Gastroesophageal sphincter (tissue), 4 donors: ENCODE measurements at regions not wholly inside any gene's neighbourhood (a gene's known extent, or its start where the extent isn't known, plus 50 kb on each side); places are given as distances from the start of the nearest gene placed in this dataset.

Experiments used
- ATAC-seq: fragments of 150-250 bp; one replicate; pipeline ENCODE4 v1.9.1; 2016; ENCODE audit warnings: mild to moderate bottlenecking, moderate library complexity
- H3K27ac ChIP-seq, 4 donors: fragments of 200-600 bp; sonication (generic) in 3 of 4; 1 replicate in 3 of 4; 2 replicates in 1 of 4; pipeline ENCODE4 v1.5.1; 2016 to 2019
- H3K27me3 ChIP-seq: fragments of 200-600 bp; sonication (generic); one replicate; pipeline ENCODE4 v1.5.1; 2019
- H3K36me3 ChIP-seq, 2 donors: fragments of 200-600 bp; sonication (generic); one replicate each; pipeline ENCODE4 v1.5.1; 2019; ENCODE audit warnings: control low read depth in 1 of 2
- H3K4me1 ChIP-seq, 3 donors: fragments of 200-600 bp; sonication (generic); 1 replicate in 2 of 3; 2 replicates in 1 of 3; pipeline ENCODE4 v1.5.1; 2016 to 2019; ENCODE audit warnings: control low read depth in 2 of 3
- H3K4me3 ChIP-seq, 2 donors: fragments of 200-600 bp; sonication (generic); one replicate each; pipeline ENCODE4 v1.5.1; 2019; ENCODE audit warnings: mild to moderate bottlenecking in 1 of 2, moderate library complexity in 1 of 2
- H3K9me3 ChIP-seq, 3 donors: fragments of 200-600 bp; sonication (generic); one replicate each; pipeline ENCODE4 v1.5.1; 2017 to 2019; ENCODE audit warnings: control low read depth in 2 of 3
- EP300 ChIP-seq: sonication (generic); formaldehyde crosslinking; IDR thresholded peaks from one replicate; pipeline ENCODE4 v1.6.1; 2017; ENCODE audit warnings: antibody characterized with exemption, mild to moderate bottlenecking
- POLR2A ChIP-seq, 2 donors: fragments of 450-650 bp; IDR thresholded peaks; one replicate each; pipeline ENCODE4 v1.6.1; 2017; ENCODE audit warnings: antibody characterized with exemption in 2 of 2, mild to moderate bottlenecking in 2 of 2, moderate library complexity in 1 of 2
- POLR2AphosphoS5 ChIP-seq: sonication (generic); formaldehyde crosslinking; IDR thresholded peaks from one replicate; pipeline ENCODE4 v1.6.1; 2017; ENCODE audit warnings: antibody characterized with exemption
- WGBS, 2 donors: methylation state at CpG; one replicate each; pipeline ENCODE4 v1.1.5; 2018; ENCODE audit warnings: low coverage in 1 of 2; 5-methylcytosine and 5-hydroxymethylcytosine counted together
- small RNA-seq, 4 donors: library from RNA; depleted of rRNA; stranded (forward); fragments of <200 nt; gene quantifications; one replicate each; pipeline ENCODE3, GENCODE V24; 2016
- TF ChIP-seq, protein P1 (sequence below), 4 experiments: fragments of 200-600 bp in 2 of 4; fragments of 450-650 bp in 2 of 4; sonication (generic) in 1 of 4; IDR thresholded peaks; one replicate each; pipeline ENCODE4 v1.5.1; 2017 to 2019; ENCODE audit warnings: antibody characterized with exemption in 4 of 4, mild to moderate bottlenecking in 2 of 4, moderate library complexity in 2 of 4

DNA sequence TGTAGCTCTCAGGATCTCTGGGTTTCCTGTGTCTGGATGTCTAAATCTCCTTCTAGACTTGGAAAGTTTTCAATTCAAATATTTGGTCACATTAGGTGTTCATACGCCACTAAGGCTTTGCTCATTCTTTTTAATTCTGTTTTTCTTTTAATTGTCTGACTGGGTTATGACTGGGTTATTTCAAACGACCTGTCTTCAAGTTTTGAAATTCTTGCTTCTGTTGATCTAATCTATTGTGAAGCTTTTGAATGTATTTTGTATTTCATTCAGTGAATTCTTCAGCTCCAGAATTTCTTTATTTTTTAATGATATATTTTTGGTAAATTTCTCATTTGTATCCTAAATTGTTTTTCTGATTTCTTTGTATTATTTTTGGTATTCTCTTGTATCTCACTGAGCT is 81.0 kb upstream of the PCDH10 start:
- Histone ChIP-seq H3K9me3 (peaks cover 0 to 28% (median 0%) of the 10 kb centered on the region in 3 donors), H3K27ac (no peak overlapping the region), H3K4me3 (no peak overlapping the region), H3K36me3 (no peaks in the 10 kb centered on the region), H3K4me1 (no peaks in the 10 kb centered on the region), H3K27me3 (no peaks in the 10 kb centered on the region)
- 38 to 50% methylated on average over 1 to 2 of the region's 2 CpGs for WGBS, 2 donors
- ATAC-seq, result no peak
- TF ChIP-seq POLR2A (IDR thresholded peaks at IDR 0.05), result no peak
- TF ChIP-seq EP300, result no peak
- no peak for TF ChIP-seq POLR2AphosphoS5
- TF ChIP-seq, protein P1, sequence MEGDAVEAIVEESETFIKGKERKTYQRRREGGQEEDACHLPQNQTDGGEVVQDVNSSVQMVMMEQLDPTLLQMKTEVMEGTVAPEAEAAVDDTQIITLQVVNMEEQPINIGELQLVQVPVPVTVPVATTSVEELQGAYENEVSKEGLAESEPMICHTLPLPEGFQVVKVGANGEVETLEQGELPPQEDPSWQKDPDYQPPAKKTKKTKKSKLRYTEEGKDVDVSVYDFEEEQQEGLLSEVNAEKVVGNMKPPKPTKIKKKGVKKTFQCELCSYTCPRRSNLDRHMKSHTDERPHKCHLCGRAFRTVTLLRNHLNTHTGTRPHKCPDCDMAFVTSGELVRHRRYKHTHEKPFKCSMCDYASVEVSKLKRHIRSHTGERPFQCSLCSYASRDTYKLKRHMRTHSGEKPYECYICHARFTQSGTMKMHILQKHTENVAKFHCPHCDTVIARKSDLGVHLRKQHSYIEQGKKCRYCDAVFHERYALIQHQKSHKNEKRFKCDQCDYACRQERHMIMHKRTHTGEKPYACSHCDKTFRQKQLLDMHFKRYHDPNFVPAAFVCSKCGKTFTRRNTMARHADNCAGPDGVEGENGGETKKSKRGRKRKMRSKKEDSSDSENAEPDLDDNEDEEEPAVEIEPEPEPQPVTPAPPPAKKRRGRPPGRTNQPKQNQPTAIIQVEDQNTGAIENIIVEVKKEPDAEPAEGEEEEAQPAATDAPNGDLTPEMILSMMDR (IDR thresholded peaks at IDR 0.05), result no peak

DNA sequence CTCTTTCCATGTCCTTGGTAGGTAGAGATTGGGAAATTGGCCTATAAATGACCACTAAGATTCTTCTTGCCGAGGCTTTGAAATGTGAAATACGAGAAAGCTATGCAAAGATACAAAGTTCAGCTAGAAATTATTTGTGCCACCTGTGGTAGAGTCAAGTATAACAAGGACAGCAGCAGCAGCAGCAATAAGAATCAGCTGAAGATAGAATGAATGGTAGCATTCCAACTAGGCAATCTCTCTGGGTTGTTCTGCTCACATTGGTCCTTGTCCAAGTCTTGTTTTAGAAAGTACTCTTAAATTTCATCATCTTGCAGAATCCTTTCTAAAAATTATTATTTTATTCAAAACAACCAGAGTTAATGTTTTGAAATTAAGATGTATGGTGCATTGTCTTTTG is 67.8 kb upstream of the PCDH10 start:
- 53 to 77% methylated on average over 2 of the region's 2 CpGs for WGBS, 2 donors
- Histone ChIP-seq H3K27me3 (no peaks in the 10 kb centered on the region), H3K9me3 (no peaks in the 10 kb centered on the region), H3K4me1 (no peaks in the 10 kb centered on the region), H3K4me3 (no peak overlapping the region), H3K27ac (no peak overlapping the region), H3K36me3 (no peaks in the 10 kb centered on the region)
- no peak for ATAC-seq
- TF ChIP-seq POLR2AphosphoS5, result no peak
- no peak for TF ChIP-seq POLR2A (IDR thresholded peaks at IDR 0.05)

DNA sequence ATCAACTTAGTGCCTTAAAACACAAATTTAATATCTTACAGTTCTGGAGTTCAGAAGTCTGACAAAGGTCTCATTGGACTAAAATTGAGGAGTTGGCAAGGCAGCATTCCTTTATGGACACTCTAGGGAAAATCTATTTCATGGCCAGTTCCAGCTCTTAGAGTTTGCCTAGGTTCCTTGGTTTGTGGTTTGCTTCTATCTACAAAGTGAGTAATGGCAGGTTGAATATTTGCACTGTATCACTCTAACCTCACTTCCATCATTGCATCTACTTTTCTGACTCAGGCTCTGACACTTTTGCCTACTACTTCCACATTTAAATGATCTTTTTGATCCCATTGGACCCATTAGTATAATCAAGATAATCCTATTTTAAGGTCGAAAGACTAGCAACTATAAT is 64.7 kb upstream of the PCDH10 start:
- Histone ChIP-seq H3K27me3 (no peaks in the 10 kb centered on the region), H3K4me1 (no peaks in the 10 kb centered on the region), H3K4me3 (no peak overlapping the region), H3K36me3 (no peaks in the 10 kb centered on the region), H3K27ac (no peak overlapping the region), H3K9me3 (no peaks in the 10 kb centered on the region)
- 100% methylated on average over 1 of the region's 1 CpG for WGBS, 2 donors
- ATAC-seq, result no peak
- TF ChIP-seq, protein P1 (IDR thresholded peaks at IDR 0.05), result no peak
- TF ChIP-seq POLR2A (IDR thresholded peaks at IDR 0.05), result no peak
- no peak for TF ChIP-seq EP300
- TF ChIP-seq POLR2AphosphoS5, result no peak

DNA sequence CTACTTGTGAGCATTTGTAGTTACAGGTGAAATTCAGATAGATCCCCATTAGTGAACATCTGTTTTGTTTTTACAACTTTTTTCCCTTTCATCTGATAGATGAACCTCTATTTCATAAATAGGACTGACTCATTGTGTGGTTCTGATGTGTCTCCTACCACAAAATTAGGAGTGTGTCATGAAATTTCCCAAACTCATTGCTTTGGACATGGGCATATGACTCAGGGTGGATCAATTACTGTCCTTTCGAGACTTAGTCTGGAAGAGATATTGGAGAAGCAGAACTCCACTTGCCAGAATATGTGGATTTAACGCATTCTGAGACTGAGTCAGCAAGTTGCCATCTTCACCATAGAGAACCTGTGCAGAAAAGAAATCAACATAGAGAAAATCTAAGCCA is 53.5 kb upstream of the PCDH10 start:
- no peak overlapping the region for H3K4me3 ChIP-seq
- no peaks in the 10 kb centered on the region for H3K9me3 ChIP-seq
- TF ChIP-seq POLR2A (IDR thresholded peaks at IDR 0.05), result no peak
- TF ChIP-seq EP300, result no peak
- TF ChIP-seq, protein P1 (IDR thresholded peaks at IDR 0.05), result no peak
- no peak for TF ChIP-seq POLR2AphosphoS5
- WGBS, 2 donors, result 92 to 94% methylated on average over 2 of the region's 2 CpGs
- no peak for ATAC-seq
- no peaks in the 10 kb centered on the region for H3K36me3 ChIP-seq
- H3K4me1 ChIP-seq, result no peaks in the 10 kb centered on the region
- no peaks in the 10 kb centered on the region for H3K27me3 ChIP-seq
- H3K27ac ChIP-seq, result no peak overlapping the region

DNA sequence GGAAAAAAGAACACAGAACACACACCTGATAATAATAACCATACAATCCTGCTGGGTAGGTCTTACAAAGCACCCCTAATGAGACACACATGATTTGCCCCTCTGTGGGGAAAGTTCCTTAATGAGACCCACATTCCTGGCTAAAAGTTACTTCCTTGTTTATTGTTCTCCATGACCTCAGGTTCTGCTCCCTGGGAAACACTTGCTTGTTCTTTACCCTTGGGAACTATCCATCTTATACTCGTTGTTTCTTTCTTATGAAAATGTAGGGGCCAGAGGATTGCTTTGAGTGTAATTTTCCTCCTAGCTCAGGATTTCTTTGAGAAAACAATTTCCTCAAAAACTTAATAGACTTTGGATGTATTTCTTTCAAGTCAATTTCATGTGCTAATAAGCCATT is 52.1 kb upstream of the PCDH10 start:
- Histone ChIP-seq H3K4me3 (no peak overlapping the region), H3K4me1 (no peaks in the 10 kb centered on the region), H3K9me3 (no peaks in the 10 kb centered on the region), H3K27ac (no peak overlapping the region), H3K36me3 (no peaks in the 10 kb centered on the region), H3K27me3 (no peaks in the 10 kb centered on the region)
- TF ChIP-seq POLR2A (IDR thresholded peaks at IDR 0.05) (no peak), EP300 (no peak), POLR2AphosphoS5 (no peak)
- TF ChIP-seq, protein P1 (IDR thresholded peaks at IDR 0.05), result no peak
- WGBS, 2 donors, result 25 to 27% methylated on average over 1 of the region's 1 CpG
- ATAC-seq, result no peak

Small RNA genes in the stretch of these regions (small RNA-seq; reads per million reads assigned to genes)
- 0 reads per million in 4 donors for gene AC096711.1
